HCT116 (cell line): ENCODE measurements at regions not wholly inside any gene's neighbourhood (a gene's known extent, or its start where the extent isn't known, plus 50 kb on each side); places are given as distances from the start of the nearest gene placed in this dataset.

Experiments
- ATAC-seq: fragments of 200-7000 bp; cut with Tn5 transposase; 2 replicates; pipeline ENCODE4 v1.9.1; 2020; ENCODE audit warnings: mild to moderate bottlenecking, moderate library complexity
- BruUV-seq: library from RNA; stranded (reverse); fragments of 400-500 nt; replicated peaks from 2 replicates; lab custom pipeline; 2021; lab: Mats Ljungman, UMichigan
- CTCF ChIA-PET: fragments of 300-600 bp; sonication (Branson Sonifier 250); formaldehyde crosslinking; loops from one replicate; lab custom pipeline; 2021; ENCODE audit warnings: antibody characterized with exemption; lab: Charles Lee
- POLR2A ChIA-PET: fragments of 300-600, 350-600 bp; sonication (Branson Sonifier 250); formaldehyde crosslinking; loops from one replicate; lab custom pipeline; 2021; ENCODE audit warnings: antibody characterized with exemption; lab: Charles Lee
- RAD21 ChIA-PET, 2 experiments: fragments of 300-600 bp; sonication (Branson Sonifier 250); formaldehyde crosslinking; loops; one replicate each; lab custom pipeline; 2023; ENCODE audit warnings: low total read pairs in 2 of 2; ENCODE audit not compliant: uncharacterized antibody in 2 of 2, unreplicated experiment in 2 of 2, low non-redundant PET in 1 of 2; lab: Charles Lee
- DNase-seq: peaks from one replicate; pipeline ENCODE4 v3.0.0-alpha.2; 2010; ENCODE audit warnings: low read depth, low spot score
- H2AFZ ChIP-seq: fragments of 200-600 bp; shearing (Covaris generic), sonication (generic); 2 replicates; pipeline ENCODE4 v1.6.1; 2017; ENCODE audit warnings: low read depth, mixed run types, mixed read lengths, antibody characterized with exemption, low read length; ENCODE audit not compliant: poor library complexity, severe bottlenecking
- H3K27ac ChIP-seq: 2 replicates; pipeline ENCODE4 v1.5.1; 2012; ENCODE audit warnings: low read depth, low read length
- H3K27me3 ChIP-seq: fragments of 200-600 bp; sonication (generic); 2 replicates; pipeline ENCODE4 v1.6.1; 2016; ENCODE audit warnings: mixed run types, low read length, mixed read lengths; ENCODE audit not compliant: insufficient read depth
- H3K36me3 ChIP-seq, 2 experiments: fragments of 200-500 bp in 1 of 2; fragments of 200-600 bp in 1 of 2; sonication (Bioruptor generic) in 1 of 2; sonication (generic) in 1 of 2; 2 replicates each; pipeline versions ENCODE4 v1.5.1 to v1.6.1; 2014 to 2016; ENCODE audit warnings: low read length in 2 of 2, inconsistent platforms in 1 of 2, mixed read lengths in 1 of 2, mixed run types in 1 of 2; ENCODE audit not compliant: insufficient read depth in 2 of 2, control insufficient read depth in 1 of 2
- H3K4me1 ChIP-seq, 2 experiments: fragments of 200-600 bp in 1 of 2; sonication (generic) in 1 of 2; 2 replicates each; pipeline versions ENCODE4 v1.5.1 to v1.6.1; 2012 to 2017; ENCODE audit warnings: low read length in 2 of 2, inconsistent platforms in 1 of 2, mild to moderate bottlenecking in 1 of 2, mixed read lengths in 1 of 2, mixed run types in 1 of 2, moderate library complexity in 1 of 2; ENCODE audit not compliant: insufficient read depth in 2 of 2, control insufficient read depth in 1 of 2
- H3K4me2 ChIP-seq: fragments of 200-600 bp; sonication (generic); 2 replicates; pipeline ENCODE4 v1.6.1; 2017; ENCODE audit warnings: mixed run types, low read length, mixed read lengths
- H3K4me3 ChIP-seq, 2 experiments: fragments of 200-600 bp in 1 of 2; sonication (generic) in 1 of 2; replicated peaks in 1 of 2; 2 replicates each; pipeline ENCODE4 v1.5.1; 2011 to 2016; ENCODE audit warnings: low read length in 2 of 2, control low read depth in 1 of 2, low read depth in 1 of 2, mild to moderate bottlenecking in 1 of 2, mixed read lengths in 1 of 2, mixed run types in 1 of 2
- H3K79me2 ChIP-seq: fragments of 200-600 bp; sonication (generic); 2 replicates; pipeline ENCODE4 v1.6.1; 2017; ENCODE audit warnings: mild to moderate bottlenecking, mixed run types, low read length, moderate library complexity, mixed read lengths; ENCODE audit not compliant: insufficient read depth
- H3K9ac ChIP-seq: fragments of 200-600 bp; sonication (generic); 2 replicates; pipeline ENCODE4 v1.6.1; 2016; ENCODE audit warnings: low read length, mixed read lengths
- H3K9me2 ChIP-seq: fragments of 200-600 bp; sonication (generic), shearing (Covaris generic); 2 replicates; pipeline ENCODE4 v1.6.1; 2017; ENCODE audit warnings: mixed run types, mild to moderate bottlenecking, moderate library complexity; ENCODE audit not compliant: insufficient read depth
- H3K9me3 ChIP-seq, 2 experiments: fragments of 200-500 bp in 1 of 2; fragments of 200-600 bp in 1 of 2; sonication (Bioruptor generic) in 1 of 2; sonication (generic) in 1 of 2; 2 replicates each; pipeline ENCODE4 v1.6.1; 2014 to 2017; ENCODE audit warnings: low read length in 2 of 2, mixed read lengths in 2 of 2, inconsistent platforms in 1 of 2, low read depth in 1 of 2, mild to moderate bottlenecking in 1 of 2, mixed run types in 1 of 2, moderate library complexity in 1 of 2; ENCODE audit not compliant: control insufficient read depth in 1 of 2, insufficient read depth in 1 of 2
- H4K20me1 ChIP-seq: fragments of 200-600 bp; sonication (generic), shearing (Covaris generic); 2 replicates; pipeline ENCODE4 v1.6.1; 2017; ENCODE audit warnings: mixed run types, mild to moderate bottlenecking, moderate library complexity; ENCODE audit not compliant: insufficient read depth
- CBX3 ChIP-seq: IDR thresholded peaks from 2 replicates; pipeline ENCODE4 v1.6.1; 2012; ENCODE audit warnings: low read depth
- EGR1 ChIP-seq: IDR thresholded peaks from 2 replicates; pipeline ENCODE4 v1.6.1; 2012; ENCODE audit warnings: low read depth
- ELF1 ChIP-seq: IDR thresholded peaks from 2 replicates; pipeline ENCODE4 v1.6.1; 2012; ENCODE audit warnings: low read depth, borderline replicate concordance
- EZH2 ChIP-seq: fragments of 200-600 bp; sonication (generic); IDR thresholded peaks from 2 replicates; pipeline ENCODE4 v1.6.1; 2017; ENCODE audit warnings: antibody characterized with exemption, mixed run types
- EZH2phosphoT487 ChIP-seq: fragments of 200-600 bp; IDR thresholded peaks from 2 replicates; pipeline ENCODE4 v1.6.1; 2018; ENCODE audit warnings: antibody characterized with exemption, borderline replicate concordance
- FOSL1 ChIP-seq: IDR thresholded peaks from 2 replicates; pipeline ENCODE4 v1.6.1; 2012; ENCODE audit warnings: low read depth
- JUND ChIP-seq: IDR thresholded peaks from 2 replicates; pipeline ENCODE4 v1.6.1; 2012
- POLR2A ChIP-seq: IDR thresholded peaks from 2 replicates; pipeline ENCODE4 v1.7.0; 2011; ENCODE audit warnings: borderline replicate concordance; ENCODE audit not compliant: insufficient read depth, insufficient read length; ENCODE audit errors: extremely low read depth
- POLR2AphosphoS5 ChIP-seq: IDR thresholded peaks from 2 replicates; pipeline ENCODE4 v1.6.1; 2011; ENCODE audit warnings: mild to moderate bottlenecking, low read depth, low read length, moderate library complexity
- RAD21 ChIP-seq: IDR thresholded peaks from 2 replicates; pipeline ENCODE4 v1.6.1; 2012; ENCODE audit warnings: low read depth, mild to moderate bottlenecking
- SIN3A ChIP-seq: IDR thresholded peaks from 2 replicates; pipeline ENCODE4 v1.6.1; 2012; ENCODE audit warnings: low read depth
- SRF ChIP-seq: IDR thresholded peaks from 2 replicates; pipeline ENCODE4 v1.6.1; 2012; ENCODE audit warnings: low read depth
- TCF7L2 ChIP-seq: IDR thresholded peaks from 2 replicates; pipeline ENCODE4 v1.7.0; 2011; ENCODE audit warnings: borderline replicate concordance, inconsistent platforms; ENCODE audit not compliant: insufficient read depth, insufficient read length; ENCODE audit errors: extremely low read depth
- YY1 ChIP-seq: IDR thresholded peaks from 2 replicates; pipeline ENCODE4 v1.6.1; 2011; ENCODE audit warnings: low read length, low read depth, moderate library complexity, mild to moderate bottlenecking; ENCODE audit not compliant: insufficient replicate concordance; ENCODE audit errors: extremely low read depth
- ZFX ChIP-seq: fragments of 450-650 bp; IDR thresholded peaks from 2 replicates; pipeline ENCODE4 v1.6.1; 2017
- ZNF274 ChIP-seq: fragments of 200-500 bp; sonication (Bioruptor generic); IDR thresholded peaks from 2 replicates; pipeline ENCODE4 v1.6.1; 2014; ENCODE audit warnings: mild to moderate bottlenecking, low read depth, low read length, inconsistent platforms
- intact Hi-C: fragments of 100-400 bp; cut with micrococcal nuclease; formaldehyde crosslinking; loops from 2 replicates; pipeline ENCODE4 v1.10.0; 2022
- TF ChIP-seq, protein P1 (sequence below): IDR thresholded peaks from 2 replicates; pipeline ENCODE4 v1.6.1; 2012
- TF ChIP-seq, protein P2 (sequence below): IDR thresholded peaks from 2 replicates; pipeline ENCODE4 v1.6.1; 2012; ENCODE audit warnings: low read depth
- TF ChIP-seq, protein P3 (sequence below): IDR thresholded peaks from 2 replicates; pipeline ENCODE4 v1.6.1; 2012
- TF ChIP-seq, protein P4 (sequence below), 3 experiments: fragments of 200-600 bp in 1 of 3; sonication (generic) in 1 of 3; IDR thresholded peaks in 2 of 3; conservative IDR thresholded peaks in 1 of 3; 2 replicates each; pipeline ENCODE4 v1.5.1; 2012 to 2017; ENCODE audit warnings: low read depth in 2 of 3, low read length in 2 of 3, antibody characterized with exemption in 1 of 3, borderline replicate concordance in 1 of 3, control low read depth in 1 of 3, mild to moderate bottlenecking in 1 of 3, mixed read lengths in 1 of 3, mixed run types in 1 of 3, moderate library complexity in 1 of 3; ENCODE audit not compliant: insufficient read depth in 1 of 3

DNA sequence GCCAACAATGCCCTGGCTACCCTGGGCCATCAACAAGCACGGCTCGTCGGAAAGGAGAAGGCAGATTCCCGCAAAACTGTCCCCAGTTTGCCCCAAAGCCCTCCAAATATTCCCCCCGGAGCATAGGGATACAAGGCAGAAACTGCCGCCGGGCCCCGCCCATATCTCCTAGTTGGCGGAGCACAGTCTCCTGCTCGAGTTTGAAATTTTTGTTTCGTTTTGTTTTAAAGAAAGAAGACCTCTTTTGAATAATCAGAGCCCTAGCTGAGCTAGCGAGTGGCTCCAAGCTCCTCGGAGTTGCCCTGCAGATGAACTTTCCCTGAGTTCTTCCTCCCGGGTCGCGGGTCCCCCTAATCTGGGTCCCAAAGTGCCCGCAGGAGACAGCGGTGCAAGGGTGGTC, 138.1 kb upstream of the ZIC3 start:
- RAD21 ChIA-PET, result no interaction called here
- ATAC-seq, result no peak
- H3K4me3 ChIP-seq, result no peak overlapping the region

More for the DNA sequence above, 138.1 kb upstream of the ZIC3 start:
- Histone ChIP-seq H3K27ac (no peak overlapping the region), H3K36me3 (no peaks in the 10 kb centered on the region), H3K4me2 (no peak overlapping the region), H4K20me1 (no peaks in the 10 kb centered on the region), H3K9me3 (no peaks in the 10 kb centered on the region), H2AFZ (no peak overlapping the region), H3K4me1 (no peaks in the 10 kb centered on the region), H3K27me3 (no peaks in the 10 kb centered on the region), H3K79me2 (no peaks in the 10 kb centered on the region), H3K9me2 (no peaks in the 10 kb centered on the region), H3K9ac (no peak overlapping the region)
- TF ChIP-seq SRF (no peak), YY1 (no peak), EZH2phosphoT487 (no peak), POLR2AphosphoS5 (no peak), RAD21 (no peak), ZNF274 (no peak), JUND (no peak), CBX3 (no peak), SIN3A (no peak), FOSL1 (no peak), ZFX (no peak), TCF7L2 (no peak), ELF1 (no peak), EZH2 (no peak), EGR1 (no peak), POLR2A (no peak)
- TF ChIP-seq, protein P1, sequence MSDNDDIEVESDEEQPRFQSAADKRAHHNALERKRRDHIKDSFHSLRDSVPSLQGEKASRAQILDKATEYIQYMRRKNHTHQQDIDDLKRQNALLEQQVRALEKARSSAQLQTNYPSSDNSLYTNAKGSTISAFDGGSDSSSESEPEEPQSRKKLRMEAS, result no peak
- TF ChIP-seq, protein P2, sequence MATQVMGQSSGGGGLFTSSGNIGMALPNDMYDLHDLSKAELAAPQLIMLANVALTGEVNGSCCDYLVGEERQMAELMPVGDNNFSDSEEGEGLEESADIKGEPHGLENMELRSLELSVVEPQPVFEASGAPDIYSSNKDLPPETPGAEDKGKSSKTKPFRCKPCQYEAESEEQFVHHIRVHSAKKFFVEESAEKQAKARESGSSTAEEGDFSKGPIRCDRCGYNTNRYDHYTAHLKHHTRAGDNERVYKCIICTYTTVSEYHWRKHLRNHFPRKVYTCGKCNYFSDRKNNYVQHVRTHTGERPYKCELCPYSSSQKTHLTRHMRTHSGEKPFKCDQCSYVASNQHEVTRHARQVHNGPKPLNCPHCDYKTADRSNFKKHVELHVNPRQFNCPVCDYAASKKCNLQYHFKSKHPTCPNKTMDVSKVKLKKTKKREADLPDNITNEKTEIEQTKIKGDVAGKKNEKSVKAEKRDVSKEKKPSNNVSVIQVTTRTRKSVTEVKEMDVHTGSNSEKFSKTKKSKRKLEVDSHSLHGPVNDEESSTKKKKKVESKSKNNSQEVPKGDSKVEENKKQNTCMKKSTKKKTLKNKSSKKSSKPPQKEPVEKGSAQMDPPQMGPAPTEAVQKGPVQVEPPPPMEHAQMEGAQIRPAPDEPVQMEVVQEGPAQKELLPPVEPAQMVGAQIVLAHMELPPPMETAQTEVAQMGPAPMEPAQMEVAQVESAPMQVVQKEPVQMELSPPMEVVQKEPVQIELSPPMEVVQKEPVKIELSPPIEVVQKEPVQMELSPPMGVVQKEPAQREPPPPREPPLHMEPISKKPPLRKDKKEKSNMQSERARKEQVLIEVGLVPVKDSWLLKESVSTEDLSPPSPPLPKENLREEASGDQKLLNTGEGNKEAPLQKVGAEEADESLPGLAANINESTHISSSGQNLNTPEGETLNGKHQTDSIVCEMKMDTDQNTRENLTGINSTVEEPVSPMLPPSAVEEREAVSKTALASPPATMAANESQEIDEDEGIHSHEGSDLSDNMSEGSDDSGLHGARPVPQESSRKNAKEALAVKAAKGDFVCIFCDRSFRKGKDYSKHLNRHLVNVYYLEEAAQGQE, result no peak
- TF ChIP-seq, protein P3, sequence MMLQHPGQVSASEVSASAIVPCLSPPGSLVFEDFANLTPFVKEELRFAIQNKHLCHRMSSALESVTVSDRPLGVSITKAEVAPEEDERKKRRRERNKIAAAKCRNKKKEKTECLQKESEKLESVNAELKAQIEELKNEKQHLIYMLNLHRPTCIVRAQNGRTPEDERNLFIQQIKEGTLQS, result no peak
- TF ChIP-seq, protein P4, sequence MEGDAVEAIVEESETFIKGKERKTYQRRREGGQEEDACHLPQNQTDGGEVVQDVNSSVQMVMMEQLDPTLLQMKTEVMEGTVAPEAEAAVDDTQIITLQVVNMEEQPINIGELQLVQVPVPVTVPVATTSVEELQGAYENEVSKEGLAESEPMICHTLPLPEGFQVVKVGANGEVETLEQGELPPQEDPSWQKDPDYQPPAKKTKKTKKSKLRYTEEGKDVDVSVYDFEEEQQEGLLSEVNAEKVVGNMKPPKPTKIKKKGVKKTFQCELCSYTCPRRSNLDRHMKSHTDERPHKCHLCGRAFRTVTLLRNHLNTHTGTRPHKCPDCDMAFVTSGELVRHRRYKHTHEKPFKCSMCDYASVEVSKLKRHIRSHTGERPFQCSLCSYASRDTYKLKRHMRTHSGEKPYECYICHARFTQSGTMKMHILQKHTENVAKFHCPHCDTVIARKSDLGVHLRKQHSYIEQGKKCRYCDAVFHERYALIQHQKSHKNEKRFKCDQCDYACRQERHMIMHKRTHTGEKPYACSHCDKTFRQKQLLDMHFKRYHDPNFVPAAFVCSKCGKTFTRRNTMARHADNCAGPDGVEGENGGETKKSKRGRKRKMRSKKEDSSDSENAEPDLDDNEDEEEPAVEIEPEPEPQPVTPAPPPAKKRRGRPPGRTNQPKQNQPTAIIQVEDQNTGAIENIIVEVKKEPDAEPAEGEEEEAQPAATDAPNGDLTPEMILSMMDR (IDR thresholded peaks at IDR 0.05 in 2 of 3, conservative IDR thresholded peaks at IDR 0.05 in 1 of 3; ENCODE audit: borderline replicate concordance in 1 of 3, insufficient read depth in 1 of 3, low read depth in 2 of 3, low read length in 2 of 3), result no peak
- no peak for DNase-seq
- POLR2A ChIA-PET, result no interaction called here
- intact Hi-C loops, result no loop called here
- no TSS peak for BruUV-seq
- CTCF ChIA-PET, result no interaction called here
